ENCODE measurements at regions not wholly inside any gene's neighbourhood (a gene's known extent, or its start where the extent isn't known, plus 50 kb on each side); places are given as distances from the start of the nearest gene placed in this dataset.

DNA sequence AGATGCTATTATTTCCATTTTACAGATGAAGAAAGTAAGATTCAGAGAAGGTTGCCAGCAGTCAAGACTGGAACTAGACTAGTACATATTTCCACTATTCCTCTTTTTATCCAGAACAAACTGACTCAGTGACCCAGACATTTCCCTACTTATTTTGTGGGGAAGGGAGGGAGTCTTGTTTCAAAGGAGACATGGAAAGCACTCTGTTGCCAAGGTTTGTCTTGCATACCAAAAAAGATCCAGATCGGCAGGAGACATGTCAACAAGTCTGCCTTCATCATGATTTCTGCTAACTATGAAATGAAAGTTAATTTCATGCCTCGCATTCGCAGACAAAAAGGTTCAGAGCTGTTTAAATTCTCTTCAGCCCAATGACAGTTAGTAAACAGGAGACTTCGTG is 328.3 kb downstream of the DHX15 start:
- H3K9me3 ChIP-seq, result no peaks in the 10 kb centered on the region
- WGBS, 3 donors, result 74 to 77% (median 76%) methylated on average over 4 of the region's 4 CpGs
- DNase-seq, result no peak
- intact Hi-C loops (cut with DNase I), result no loop called here
- no peaks in the 10 kb centered on the region for H3K27me3 ChIP-seq
- no peaks in the 10 kb centered on the region for H3K4me1 ChIP-seq (ENCODE audit: insufficient read depth)
- no peak overlapping the region for H3K27ac ChIP-seq
- TF ChIP-seq EP300 (IDR thresholded peaks at IDR 0.05) (no peak), CTCF (IDR thresholded peaks at IDR 0.05) (no peak), POLR2A (IDR thresholded peaks at IDR 0.05) (no peak)
- no peak overlapping the region for H3K4me3 ChIP-seq
- no peaks in the 10 kb centered on the region for H3K36me3 ChIP-seq

GRCh38 chr4:24252121-24252520 is 332.2 kb downstream of the DHX15 start:
- Histone ChIP-seq H3K9me3 (no peaks in the 10 kb centered on the region), H3K4me1 (ENCODE audit: insufficient read depth) (no peaks in the 10 kb centered on the region), H3K4me3 (no peak overlapping the region), H3K36me3 (no peaks in the 10 kb centered on the region), H3K27ac (no peak overlapping the region), H3K27me3 (no peaks in the 10 kb centered on the region)
- no peak for TF ChIP-seq CTCF (IDR thresholded peaks at IDR 0.05)
- TF ChIP-seq EP300 (IDR thresholded peaks at IDR 0.05), result no peak
- TF ChIP-seq POLR2A (IDR thresholded peaks at IDR 0.05), result no peak
- no peak for DNase-seq
- 45 to 50% (median 46%) methylated on average over 2 of the region's 2 CpGs for WGBS, 3 donors
- intact Hi-C loops (cut with DNase I), result no loop called here

GRCh38 chr4:24251589-24251988 is 332.8 kb downstream of the DHX15 start:
- H3K27ac ChIP-seq, result no peak overlapping the region
- no peak for DNase-seq
- WGBS, 3 donors, result 83 to 86% (median 83%) methylated on average over 2 of the region's 2 CpGs
- H3K9me3 ChIP-seq, result no peaks in the 10 kb centered on the region
- no peak for TF ChIP-seq CTCF (IDR thresholded peaks at IDR 0.05)
- TF ChIP-seq POLR2A (IDR thresholded peaks at IDR 0.05), result no peak
- TF ChIP-seq EP300 (IDR thresholded peaks at IDR 0.05), result no peak
- H3K27me3 ChIP-seq, result no peaks in the 10 kb centered on the region
- H3K4me3 ChIP-seq, result no peak overlapping the region
- intact Hi-C loops (cut with DNase I), result no loop called here
- H3K36me3 ChIP-seq, result no peaks in the 10 kb centered on the region
- no peaks in the 10 kb centered on the region for H3K4me1 ChIP-seq (ENCODE audit: insufficient read depth)

GRCh38 chr4:24249972-24250371 is 334.4 kb downstream of the DHX15 start:
- no peak for DNase-seq
- TF ChIP-seq POLR2A (IDR thresholded peaks at IDR 0.05) (no peak), EP300 (IDR thresholded peaks at IDR 0.05) (no peak), CTCF (IDR thresholded peaks at IDR 0.05) (no peak)
- Histone ChIP-seq H3K36me3 (no peaks in the 10 kb centered on the region), H3K4me3 (no peak overlapping the region), H3K27me3 (no peaks in the 10 kb centered on the region), H3K27ac (no peak overlapping the region), H3K4me1 (ENCODE audit: insufficient read depth) (no peaks in the 10 kb centered on the region), H3K9me3 (no peaks in the 10 kb centered on the region)
- 86 to 92% (median 88%) methylated on average over 5 of the region's 5 CpGs for WGBS, 3 donors
- intact Hi-C loops (cut with DNase I), result no loop called here

All from ovary (tissue), 7 donors.